ENCODE measurements at regions not wholly inside any gene's neighbourhood (a gene's known extent, or its start where the extent isn't known, plus 50 kb on each side); places are given as distances from the start of the nearest gene placed in this dataset.
"Not testable (repeated sequence)": the region's sequence is repeated elsewhere in the genome, so short reads cannot be mapped to it uniquely, and the experiment has no call there.

DNA sequence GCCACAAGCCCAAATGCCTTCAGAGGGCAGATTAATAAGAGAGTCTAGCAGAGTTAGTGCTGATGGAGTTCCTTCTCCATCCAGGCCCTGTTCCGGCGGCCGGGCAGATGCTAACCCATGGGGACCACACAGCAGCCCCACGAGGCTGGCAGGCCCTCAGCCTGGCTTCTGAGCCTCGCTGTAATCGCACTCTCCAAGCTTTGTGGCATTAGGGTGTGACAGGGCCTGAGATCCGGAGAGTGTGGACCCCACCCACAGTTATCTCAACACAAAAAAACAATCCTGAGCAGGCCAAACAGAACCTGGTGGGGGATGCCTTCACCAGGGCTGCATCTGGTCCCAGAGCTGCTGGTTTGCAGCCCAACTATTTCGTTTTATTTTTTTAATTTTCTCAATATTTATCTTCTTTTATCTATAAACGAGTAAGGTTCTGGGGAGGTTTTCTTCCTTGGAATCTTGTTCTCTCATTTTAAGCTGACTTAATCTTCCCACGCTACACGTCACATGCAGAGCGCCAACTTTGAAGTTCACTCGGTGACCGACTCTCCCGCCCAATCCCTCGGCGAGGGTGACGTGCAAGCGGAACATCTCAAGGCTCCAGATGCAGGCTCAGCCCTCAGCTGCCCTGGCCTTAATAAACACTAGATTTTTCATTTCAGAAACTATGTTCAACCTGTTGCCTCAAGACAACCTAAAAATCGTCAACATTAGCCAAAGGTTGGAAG is 372.4 kb downstream of the BCL2L11 start:
- DNase-seq (ENCODE audit: low read depth) = not testable (repeated sequence)
- H3K4me3 ChIP-seq (ENCODE audit: low read depth, low read length) = peak overlapping the region; percentile 59

DNA sequence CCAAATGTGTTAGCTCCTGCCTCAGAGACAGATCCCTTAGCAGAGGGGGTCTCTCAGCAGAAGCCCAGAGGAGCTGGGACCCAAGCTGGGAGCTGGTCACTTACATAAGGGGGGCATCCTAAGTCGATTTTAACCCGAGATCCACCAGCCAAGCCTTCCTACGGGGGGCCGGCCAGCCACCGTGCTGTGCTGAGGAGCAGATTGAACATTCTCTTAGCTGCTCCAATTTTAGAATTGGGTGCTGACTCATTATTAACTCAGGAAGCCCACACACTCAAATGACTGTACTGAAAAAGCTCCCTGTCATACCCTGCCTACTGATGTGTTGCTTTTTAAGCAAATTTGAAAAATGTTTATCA is 373.0 kb downstream of the BCL2L11 start:
- peak overlapping the region; percentile 59 for H3K4me3 ChIP-seq (ENCODE audit: low read depth, low read length)
- not testable (repeated sequence) for DNase-seq (ENCODE audit: low read depth)

DNA sequence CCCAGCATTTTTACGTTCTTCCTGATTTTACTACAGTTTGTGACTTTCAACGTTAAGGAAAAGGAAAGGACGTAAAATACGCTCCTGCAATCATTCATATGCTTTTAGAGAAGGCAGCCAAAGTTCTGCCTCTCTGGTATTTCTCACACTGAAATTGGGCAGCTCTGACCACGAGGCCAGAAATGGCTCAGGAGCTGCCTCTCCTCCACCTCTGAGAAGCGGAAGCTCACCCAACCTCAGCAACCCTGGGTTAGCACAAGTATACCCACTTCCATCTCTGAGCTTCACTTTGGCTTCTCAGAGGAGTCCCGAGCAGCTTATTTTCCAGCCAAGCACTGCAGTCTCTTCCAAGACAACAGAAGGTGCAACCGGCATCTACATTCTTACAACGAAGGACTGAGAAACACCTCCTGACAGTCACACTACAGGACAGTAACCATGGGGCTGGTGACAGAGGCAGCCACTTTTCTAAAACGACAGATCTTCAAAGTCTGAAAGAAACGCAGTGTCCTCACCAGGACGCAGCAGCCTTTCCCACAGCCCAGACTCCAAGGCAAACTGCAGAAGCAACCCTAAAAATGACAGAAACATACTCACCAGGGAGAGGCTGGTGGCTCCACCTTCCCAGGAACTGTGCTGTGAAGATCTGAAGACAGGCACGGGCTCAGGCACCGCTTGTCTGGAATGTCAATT is 373.7 kb downstream of the BCL2L11 start:
- H3K4me3 ChIP-seq (ENCODE audit: low read depth, low read length) = peak overlapping the region; percentile 59
- DNase-seq (ENCODE audit: low read depth) = not testable (repeated sequence)

- not testable (repeated sequence) for DNase-seq (ENCODE audit: low read depth)
Observed at GRCh38 chr2:111494981-111495315, 374.2 kb downstream of the BCL2L11 start.

DNA sequence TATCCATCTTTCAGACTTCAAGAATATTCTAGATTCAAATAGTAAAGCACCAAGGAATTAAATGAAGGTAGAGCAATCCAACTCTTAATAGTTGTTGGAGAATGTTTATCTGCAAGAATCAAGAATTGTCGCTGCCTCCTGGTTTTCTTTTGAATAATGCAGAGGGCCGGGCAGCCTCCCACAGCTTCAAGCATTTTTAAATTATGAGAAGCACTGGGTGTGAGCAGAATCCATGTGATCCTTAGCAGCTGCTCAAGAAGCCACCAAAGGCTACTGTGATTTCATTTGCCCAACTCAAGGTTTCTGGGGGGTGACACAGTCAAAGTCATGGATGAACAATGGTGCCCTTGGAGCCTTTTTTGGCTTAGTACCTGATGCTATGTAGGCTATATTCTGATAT is 374.9 kb downstream of the BCL2L11 start:
- not testable (repeated sequence) for DNase-seq (ENCODE audit: low read depth)

More at GRCh38 chr2:111494981-111495315, 374.2 kb downstream of the BCL2L11 start:
- H3K4me3 ChIP-seq (ENCODE audit: low read depth, low read length) = peak overlapping the region; percentile 52

DNA sequence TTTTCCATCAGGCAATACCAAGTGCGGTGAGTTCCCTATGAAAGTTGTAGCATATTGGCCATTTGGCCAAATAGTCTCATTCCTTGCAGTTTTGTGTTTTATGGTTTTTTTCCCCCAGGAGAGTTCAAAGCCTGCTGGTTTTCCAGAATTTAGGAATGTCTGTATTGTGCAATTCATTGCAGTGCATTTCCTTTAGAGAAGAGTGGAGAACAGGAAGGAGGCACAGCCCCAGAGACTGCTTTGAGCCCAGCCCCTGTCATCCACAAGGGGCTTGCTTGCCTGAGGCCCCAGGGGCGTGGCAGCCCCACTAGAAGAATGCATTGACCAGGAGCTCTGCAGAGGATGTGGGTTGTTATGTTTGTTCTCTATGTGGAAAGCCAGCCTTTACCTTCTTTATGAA is 375.5 kb downstream of the BCL2L11 start:
- not testable (repeated sequence) for H3K4me3 ChIP-seq (ENCODE audit: low read depth, low read length); DNase-seq (ENCODE audit: low read depth)

More for the DNA sequence above, 374.9 kb downstream of the BCL2L11 start:
- not testable (repeated sequence) for H3K4me3 ChIP-seq (ENCODE audit: low read depth, low read length)

DNA sequence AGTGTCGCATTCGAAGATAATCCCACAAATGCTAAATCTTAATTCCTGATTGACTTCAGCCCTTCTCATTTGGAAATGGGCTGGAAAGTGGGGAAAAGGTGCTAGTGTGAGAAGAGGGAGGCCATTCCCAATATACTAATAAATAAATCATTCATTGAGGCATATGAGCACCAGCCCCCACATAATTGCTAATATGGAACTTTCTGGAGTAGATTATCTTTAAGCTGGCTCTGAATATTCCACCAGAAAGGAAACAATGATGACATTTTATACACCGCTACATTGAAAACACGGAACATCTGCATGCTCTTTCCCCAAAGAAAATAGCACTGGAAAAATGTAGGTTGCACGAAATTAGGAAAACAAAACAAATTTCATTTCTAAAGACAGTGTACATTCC is 376.1 kb downstream of the BCL2L11 start:
- not testable (repeated sequence) for DNase-seq (ENCODE audit: low read depth); H3K4me3 ChIP-seq (ENCODE audit: low read depth, low read length)

DNA sequence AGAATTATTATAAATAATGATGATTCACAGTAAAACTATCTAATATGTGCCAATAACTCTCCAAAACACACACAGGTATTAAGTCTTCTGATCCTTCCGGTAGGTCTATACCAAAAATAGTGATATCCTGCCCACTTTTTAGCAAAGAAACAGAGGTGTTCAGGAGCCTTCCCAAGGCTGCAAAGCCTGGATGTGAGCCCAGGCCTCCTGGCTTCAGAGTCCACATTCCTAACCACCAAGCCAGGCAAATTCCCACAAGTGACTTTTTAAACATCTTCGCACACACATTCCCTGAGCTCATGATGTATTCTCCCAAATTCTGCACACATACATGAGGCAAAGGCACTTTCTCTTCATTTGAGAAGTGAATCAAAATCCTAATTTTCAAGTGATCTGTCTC is 376.6 kb downstream of the BCL2L11 start:
- not testable (repeated sequence) for H3K4me3 ChIP-seq (ENCODE audit: low read depth, low read length); DNase-seq (ENCODE audit: low read depth)

- DNase-seq (ENCODE audit: low read depth); H3K4me3 ChIP-seq (ENCODE audit: low read depth, low read length): not testable (repeated sequence)
Observed at GRCh38 chr2:111500536-111501062, 379.9 kb downstream of the BCL2L11 start.

DNA sequence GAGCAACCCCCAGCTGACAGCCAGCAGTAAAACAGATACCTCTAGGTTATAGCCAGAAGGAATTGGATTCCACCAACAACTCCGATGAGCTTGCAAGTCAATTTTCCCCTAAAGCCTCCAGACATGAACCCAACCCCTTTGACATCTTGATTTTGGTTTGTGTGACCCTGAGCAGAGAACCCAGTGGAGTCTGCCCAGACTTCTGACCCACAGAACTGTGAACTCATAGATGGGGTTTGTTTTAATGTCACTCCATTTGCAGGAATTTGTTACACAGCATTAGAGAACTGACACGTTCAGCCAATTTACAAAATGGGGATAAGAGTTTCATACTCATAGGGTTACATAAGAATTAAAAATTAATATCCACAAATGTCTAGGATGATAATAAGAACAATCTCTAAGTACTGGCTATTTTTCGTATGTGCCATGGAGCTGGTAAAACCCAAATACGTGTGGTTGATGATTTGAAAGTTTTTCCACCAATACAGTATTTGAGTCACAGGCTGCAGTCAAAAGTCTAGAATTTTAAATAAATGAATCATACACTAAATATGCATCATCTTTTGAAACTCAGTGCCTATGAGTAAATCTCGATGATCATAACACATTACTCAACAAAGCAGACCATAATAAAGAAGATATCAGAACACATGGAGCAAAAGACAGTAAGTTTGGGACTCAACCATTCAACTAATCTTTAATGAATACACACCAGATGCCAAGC is 380.0 kb downstream of the ANAPC1 start:
- H3K4me3 ChIP-seq (ENCODE audit: low read depth, low read length); DNase-seq (ENCODE audit: low read depth): not testable (repeated sequence)

- not testable (repeated sequence) for DNase-seq (ENCODE audit: low read depth); H3K4me3 ChIP-seq (ENCODE audit: low read depth, low read length)
Observed at GRCh38 chr2:111504571-111504942, 379.4 kb downstream of the ANAPC1 start.

DNA sequence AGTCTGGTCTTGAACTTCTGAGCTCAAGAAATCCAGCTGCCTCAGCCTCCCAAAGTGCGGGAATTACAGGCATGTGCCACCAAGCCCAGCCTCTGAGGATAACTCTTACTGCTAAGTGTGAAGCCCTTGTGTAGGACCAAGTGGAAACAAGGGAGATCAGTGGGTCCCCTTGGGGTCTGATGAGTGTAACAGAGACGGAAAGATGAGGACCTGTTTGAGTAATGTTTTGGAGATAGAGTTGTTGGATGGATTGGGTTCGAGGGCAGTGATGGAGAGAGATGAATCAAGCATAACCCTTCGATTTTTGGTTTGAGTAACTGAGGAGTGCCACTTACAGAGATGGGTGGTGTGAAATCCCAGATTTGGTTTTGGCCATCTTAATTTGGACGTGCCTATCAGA is 378.7 kb downstream of the ANAPC1 start:
- H3K4me3 ChIP-seq (ENCODE audit: low read depth, low read length); DNase-seq (ENCODE audit: low read depth): not testable (repeated sequence)

- not testable (repeated sequence) for DNase-seq (ENCODE audit: low read depth); H3K4me3 ChIP-seq (ENCODE audit: low read depth, low read length)
Observed at GRCh38 chr2:111506936-111507335, 377.1 kb downstream of the ANAPC1 start.

DNA sequence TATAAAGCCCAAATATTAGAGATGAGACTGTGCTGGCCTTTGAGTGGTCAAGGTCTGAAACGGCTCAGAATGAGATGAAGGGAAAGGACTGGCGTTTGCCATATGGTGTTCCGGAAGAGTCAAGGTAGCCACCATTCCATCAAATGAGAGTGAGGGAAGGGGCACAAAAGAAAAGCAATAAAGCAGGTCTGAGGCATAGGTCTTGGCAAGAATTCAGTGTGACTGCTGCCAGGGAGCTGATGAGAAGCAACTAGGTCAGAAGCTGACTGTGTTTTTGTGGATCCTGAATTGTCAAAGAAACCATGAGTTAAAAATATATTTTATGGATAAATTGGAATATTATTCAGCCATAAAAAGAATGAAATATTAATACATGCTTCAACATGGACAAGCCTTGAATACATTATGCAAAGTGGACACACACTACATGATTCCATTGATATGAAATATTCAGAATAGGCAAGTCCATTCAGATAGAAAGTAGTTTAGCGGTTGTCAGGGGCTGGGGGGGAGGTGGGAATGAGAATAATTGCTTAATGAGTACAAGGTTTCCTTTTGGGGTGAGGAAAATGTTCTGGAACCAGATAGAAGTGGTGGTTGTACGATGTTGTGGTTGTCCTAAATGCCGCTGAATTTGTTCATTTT is 374.6 kb downstream of the ANAPC1 start:
- H3K4me3 ChIP-seq (ENCODE audit: low read depth, low read length); DNase-seq (ENCODE audit: low read depth): not testable (repeated sequence)

GRCh38 chr2:111510384-111510783 is 373.6 kb downstream of the ANAPC1 start:
- not testable (repeated sequence) for DNase-seq (ENCODE audit: low read depth)

DNA sequence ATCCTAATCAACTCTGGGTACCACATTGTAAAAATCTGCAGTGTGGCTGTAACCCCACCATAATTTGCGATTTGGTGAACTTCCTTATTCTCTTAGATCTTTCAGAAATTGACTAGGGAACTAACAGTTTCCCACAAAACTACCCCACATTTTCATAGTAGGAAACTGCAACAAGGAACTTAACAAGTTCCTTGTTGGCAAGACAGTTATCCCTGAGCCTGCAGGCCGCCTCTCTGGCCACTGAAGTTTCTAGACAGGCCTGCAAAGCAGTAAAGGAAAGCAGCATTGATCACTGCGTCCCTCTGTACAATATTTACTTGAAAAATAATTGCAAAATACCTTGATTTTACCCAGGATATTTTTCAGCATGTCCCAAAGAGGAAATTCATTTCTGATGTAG is 372.9 kb downstream of the ANAPC1 start:
- DNase-seq (ENCODE audit: low read depth); H3K4me3 ChIP-seq (ENCODE audit: low read depth, low read length): not testable (repeated sequence)

More at GRCh38 chr2:111510384-111510783, 373.6 kb downstream of the ANAPC1 start:
- not testable (repeated sequence) for H3K4me3 ChIP-seq (ENCODE audit: low read depth, low read length)

GRCh38 chr2:111512378-111512777 is 371.6 kb downstream of the ANAPC1 start:
- not testable (repeated sequence) for H3K4me3 ChIP-seq (ENCODE audit: low read depth, low read length); DNase-seq (ENCODE audit: low read depth)

DNA sequence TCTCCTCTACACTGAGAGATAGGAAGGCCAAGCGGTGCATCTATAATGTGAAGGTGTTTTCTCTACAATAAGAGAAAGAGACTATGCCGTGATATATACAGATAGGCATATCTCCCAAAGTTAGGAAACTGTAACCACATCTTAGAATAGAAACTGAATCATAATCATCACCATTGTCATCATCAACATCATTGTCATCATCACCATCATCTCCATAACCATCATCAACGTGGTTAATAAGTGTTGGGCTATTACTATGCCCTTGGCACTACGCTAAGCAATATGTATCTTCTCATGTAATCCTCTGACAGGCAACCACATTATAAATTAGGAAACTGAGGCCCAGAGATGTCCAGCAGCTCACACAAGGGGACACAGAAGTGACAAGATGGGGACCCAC is 369.9 kb downstream of the ANAPC1 start:
- DNase-seq (ENCODE audit: low read depth); H3K4me3 ChIP-seq (ENCODE audit: low read depth, low read length): not testable (repeated sequence)

GRCh38 chr2:111517050-111517720 is 366.8 kb downstream of the ANAPC1 start:
- not testable (repeated sequence) for DNase-seq (ENCODE audit: low read depth); H3K4me3 ChIP-seq (ENCODE audit: low read depth, low read length)

All from epithelial cell of proximal tubule (primary cell).